HepG2 (cell line): ENCODE measurements at regions not wholly inside any gene's neighbourhood (a gene's known extent, or its start where the extent isn't known, plus 50 kb on each side); places are given as distances from the start of the nearest gene placed in this dataset.

Experiments used
- ATAC-seq: fragments of 200-7000 bp; cut with Tn5 transposase; 3 replicates; pipeline ENCODE4 v1.9.1; 2020; ENCODE audit warnings: mild to moderate bottlenecking, moderate library complexity
- BruUV-seq: library from RNA; stranded (reverse); fragments of 400-500 nt; replicated peaks from 2 replicates; lab custom pipeline; 2021; lab: Mats Ljungman, UMichigan
- CTCF ChIA-PET: fragments of 300-600 bp; formaldehyde crosslinking; extraction: SDS; loops from one replicate; lab custom pipeline; 2021; ENCODE audit warnings: low total read pairs, inconsistent platforms, low intra/inter-chr PET ratio; lab: Yijun Ruan, JAX
- POLR2A ChIA-PET: fragments of 350-600 bp; sonication (Branson Sonifier 250); formaldehyde crosslinking; loops from one replicate; lab custom pipeline; 2020; ENCODE audit warnings: antibody characterized with exemption, inconsistent platforms; lab: Yijun Ruan, JAX
- DNase-seq: peaks from one replicate; pipeline ENCODE4 v3.0.0-alpha.2; 2015; ENCODE audit warnings: low spot score
- FAIRE-seq: peaks from 3 replicates; lab custom pipeline; 2011; peaks lifted over from hg19 to GRCh38; lab: Jason Lieb, UNC
- H2AFZ ChIP-seq: one replicate; pipeline ENCODE4 v1.6.1; 2011; ENCODE audit warnings: low read length, inconsistent platforms
- H3K27ac ChIP-seq: fragments of 300-600 bp; 3 replicates; pipeline ENCODE4 v1.8.0; 2011; ENCODE audit warnings: mixed run types, mild to moderate bottlenecking, mixed read lengths, low read length, inconsistent platforms; ENCODE audit not compliant: insufficient read depth; ENCODE audit errors: extremely low read length
- H3K27me3 ChIP-seq, 2 experiments: fragments of 200-600 bp in 1 of 2; 2 replicates in 1 of 2; 3 replicates in 1 of 2; pipeline versions ENCODE4 v1.6.0 to v1.8.0; 2011; ENCODE audit warnings: low read length in 2 of 2, mild to moderate bottlenecking in 2 of 2, moderate library complexity in 2 of 2, inconsistent platforms in 1 of 2; ENCODE audit not compliant: insufficient read depth in 2 of 2, control insufficient read depth in 1 of 2
- H3K36me3 ChIP-seq, 2 experiments: fragments of 200-600 bp in 1 of 2; replicated peaks in 1 of 2; 2 replicates in 1 of 2; 3 replicates in 1 of 2; pipeline versions ENCODE4 v1.5.1 to v1.8.0; 2011; ENCODE audit warnings: low read length in 2 of 2, inconsistent platforms in 1 of 2; ENCODE audit not compliant: insufficient read depth in 2 of 2, control insufficient read depth in 1 of 2
- H3K4me1 ChIP-seq: 2 replicates; pipeline ENCODE4 v1.5.1; 2012; ENCODE audit warnings: low read length, inconsistent platforms; ENCODE audit not compliant: insufficient read depth
- H3K4me2 ChIP-seq: 2 replicates; pipeline ENCODE4 v1.6.0; 2011; ENCODE audit warnings: low read depth, low read length, inconsistent platforms
- H3K4me3 ChIP-seq, 3 experiments: fragments of 200-600 bp in 1 of 3; sonication (generic), shearing (Covaris generic) in 1 of 3; replicated peaks in 1 of 3; 2 replicates each; pipeline ENCODE4 v1.5.1; 2011 to 2016; ENCODE audit warnings: low read length in 3 of 3, inconsistent platforms in 2 of 3, low read depth in 2 of 3, mild to moderate bottlenecking in 2 of 3, control low read depth in 1 of 3, mixed read lengths in 1 of 3; ENCODE audit not compliant: insufficient read depth in 1 of 3
- H3K79me2 ChIP-seq: one replicate; pipeline ENCODE4 v1.6.1; 2011; ENCODE audit warnings: low read length, inconsistent platforms; ENCODE audit not compliant: insufficient read depth
- H3K9ac ChIP-seq: 2 replicates; pipeline ENCODE4 v1.6.0; 2011; ENCODE audit warnings: mild to moderate bottlenecking, low read depth, low read length, inconsistent platforms; ENCODE audit not compliant: insufficient read depth
- H3K9me3 ChIP-seq: 2 replicates; pipeline ENCODE4 v1.5.1; 2012; ENCODE audit warnings: mild to moderate bottlenecking, low read length
- H4K20me1 ChIP-seq: 2 replicates; pipeline ENCODE4 v1.6.0; 2011; ENCODE audit warnings: inconsistent platforms, mild to moderate bottlenecking, low read length, moderate library complexity; ENCODE audit not compliant: insufficient read depth
- KLF6 ChIP-seq: IDR thresholded peaks from 2 replicates; pipeline ENCODE4 v1.8.0; 2016; ENCODE audit warnings: missing biosample characterization, missing genetic modification reagents
- MED1 ChIP-seq: sonication (generic); formaldehyde crosslinking; IDR thresholded peaks from 2 replicates; pipeline ENCODE4 v1.4.0; 2020; ENCODE audit warnings: missing genetic modification reagents
- SAP130 ChIP-seq: IDR thresholded peaks from 2 replicates; pipeline ENCODE4 v1.6.1; 2016; ENCODE audit warnings: low read depth
- TCF12 ChIP-seq, 2 experiments: fragments of 450-650 bp in 1 of 2; sonication (generic) in 1 of 2; formaldehyde crosslinking in 1 of 2; IDR thresholded peaks; 2 replicates each; pipeline versions ENCODE4 v1.6.1 to v1.8.0; 2017 to 2022; ENCODE audit warnings: antibody characterized with exemption in 1 of 2, mild to moderate bottlenecking in 1 of 2, missing genetic modification reagents in 1 of 2, moderate library complexity in 1 of 2
- WGBS: methylation state at CpG from one replicate; pipeline ENCODE4 v1.1.6; 2017; ENCODE audit warnings: low lambda C conversion rate; 5-methylcytosine and 5-hydroxymethylcytosine counted together
- in situ Hi-C: cut with HindIII; loops from 2 replicates; pipeline ENCODE4 v1.10.0; 2017; ENCODE audit warnings: low pct_unique_long_range_greater_than_20kb; ENCODE audit not compliant: extremely low pct_ligation_motif_present
- intact Hi-C: fragments of 100-400 bp; cut with micrococcal nuclease; formaldehyde crosslinking; loops from one replicate; pipeline ENCODE4 v1.10.0; 2022; ENCODE audit not compliant: unreplicated experiment
- TF ChIP-seq, protein P1 (sequence below): IDR thresholded peaks from 2 replicates; pipeline ENCODE4 v1.4.0; 2020; ENCODE audit warnings: mild to moderate bottlenecking, missing genetic modification reagents
- TF ChIP-seq, protein P2 (sequence below): sonication (generic); formaldehyde crosslinking; conservative IDR thresholded peaks from 2 replicates; pipeline ENCODE4 v1.4.0; 2020; ENCODE audit warnings: mild to moderate bottlenecking, missing genetic modification reagents, moderate library complexity

DNA sequence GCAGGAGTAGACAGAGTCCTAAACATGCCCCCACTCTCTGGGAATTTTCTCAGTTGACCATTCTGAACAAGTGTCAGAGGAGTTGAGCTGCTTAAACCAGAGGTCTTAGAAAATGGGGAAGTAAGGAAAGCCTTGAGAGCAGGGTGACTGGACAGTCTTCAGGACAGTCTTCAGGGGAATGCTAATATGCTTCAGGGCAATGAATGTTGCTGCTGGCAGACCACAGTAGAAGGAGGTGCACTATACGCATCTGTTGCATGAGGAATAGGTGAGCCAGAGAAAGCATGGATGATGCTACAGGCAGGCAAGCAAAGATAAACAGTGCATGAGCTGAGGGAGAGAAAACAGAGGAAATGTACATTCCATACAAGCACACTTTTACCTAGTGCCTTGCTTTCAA, 196.6 kb upstream of the GPR12 start:
- FAIRE-seq: no peak
- intact Hi-C loops: no loop called here
- Histone ChIP-seq H3K9me3 (no peaks in the 10 kb centered on the region), H3K4me3 (no peak overlapping the region), H3K9ac (no peak overlapping the region; the same call in 1 of the 2 replicates), H3K79me2 (no peaks in the 10 kb centered on the region), H3K36me3 (no peaks in the 10 kb centered on the region), H2AFZ (no peak overlapping the region), H3K4me1 (peaks cover 87% of the 10 kb centered on the region), H3K27ac (no peak overlapping the region), H3K4me2 (peak overlapping the region; percentile 36; the same call in 1 of the 2 replicates), H4K20me1 (no peaks in the 10 kb centered on the region), H3K27me3 (no peaks in the 10 kb centered on the region)
- CTCF ChIA-PET: no interaction called here
- WGBS: 16% methylated on average over 1 of the region's 1 CpG
- no TSS peak for BruUV-seq
- POLR2A ChIA-PET: interaction anchor here (1.3 kb wide), 1 partner anchor 26 kb away, joined by 4 read pairs; no protein-coding TSS in a partner anchor
- no peak for DNase-seq
- peak; percentile 30; the same call in 1 of the 2 replicates for TF ChIP-seq SAP130 (CRISPR knock-in tag)
- no peak for TF ChIP-seq KLF6
- TF ChIP-seq, protein P1, sequence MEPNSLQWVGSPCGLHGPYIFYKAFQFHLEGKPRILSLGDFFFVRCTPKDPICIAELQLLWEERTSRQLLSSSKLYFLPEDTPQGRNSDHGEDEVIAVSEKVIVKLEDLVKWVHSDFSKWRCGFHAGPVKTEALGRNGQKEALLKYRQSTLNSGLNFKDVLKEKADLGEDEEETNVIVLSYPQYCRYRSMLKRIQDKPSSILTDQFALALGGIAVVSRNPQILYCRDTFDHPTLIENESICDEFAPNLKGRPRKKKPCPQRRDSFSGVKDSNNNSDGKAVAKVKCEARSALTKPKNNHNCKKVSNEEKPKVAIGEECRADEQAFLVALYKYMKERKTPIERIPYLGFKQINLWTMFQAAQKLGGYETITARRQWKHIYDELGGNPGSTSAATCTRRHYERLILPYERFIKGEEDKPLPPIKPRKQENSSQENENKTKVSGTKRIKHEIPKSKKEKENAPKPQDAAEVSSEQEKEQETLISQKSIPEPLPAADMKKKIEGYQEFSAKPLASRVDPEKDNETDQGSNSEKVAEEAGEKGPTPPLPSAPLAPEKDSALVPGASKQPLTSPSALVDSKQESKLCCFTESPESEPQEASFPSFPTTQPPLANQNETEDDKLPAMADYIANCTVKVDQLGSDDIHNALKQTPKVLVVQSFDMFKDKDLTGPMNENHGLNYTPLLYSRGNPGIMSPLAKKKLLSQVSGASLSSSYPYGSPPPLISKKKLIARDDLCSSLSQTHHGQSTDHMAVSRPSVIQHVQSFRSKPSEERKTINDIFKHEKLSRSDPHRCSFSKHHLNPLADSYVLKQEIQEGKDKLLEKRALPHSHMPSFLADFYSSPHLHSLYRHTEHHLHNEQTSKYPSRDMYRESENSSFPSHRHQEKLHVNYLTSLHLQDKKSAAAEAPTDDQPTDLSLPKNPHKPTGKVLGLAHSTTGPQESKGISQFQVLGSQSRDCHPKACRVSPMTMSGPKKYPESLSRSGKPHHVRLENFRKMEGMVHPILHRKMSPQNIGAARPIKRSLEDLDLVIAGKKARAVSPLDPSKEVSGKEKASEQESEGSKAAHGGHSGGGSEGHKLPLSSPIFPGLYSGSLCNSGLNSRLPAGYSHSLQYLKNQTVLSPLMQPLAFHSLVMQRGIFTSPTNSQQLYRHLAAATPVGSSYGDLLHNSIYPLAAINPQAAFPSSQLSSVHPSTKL (CRISPR knock-in tag): peak; percentile 37
- TF ChIP-seq, protein P2, sequence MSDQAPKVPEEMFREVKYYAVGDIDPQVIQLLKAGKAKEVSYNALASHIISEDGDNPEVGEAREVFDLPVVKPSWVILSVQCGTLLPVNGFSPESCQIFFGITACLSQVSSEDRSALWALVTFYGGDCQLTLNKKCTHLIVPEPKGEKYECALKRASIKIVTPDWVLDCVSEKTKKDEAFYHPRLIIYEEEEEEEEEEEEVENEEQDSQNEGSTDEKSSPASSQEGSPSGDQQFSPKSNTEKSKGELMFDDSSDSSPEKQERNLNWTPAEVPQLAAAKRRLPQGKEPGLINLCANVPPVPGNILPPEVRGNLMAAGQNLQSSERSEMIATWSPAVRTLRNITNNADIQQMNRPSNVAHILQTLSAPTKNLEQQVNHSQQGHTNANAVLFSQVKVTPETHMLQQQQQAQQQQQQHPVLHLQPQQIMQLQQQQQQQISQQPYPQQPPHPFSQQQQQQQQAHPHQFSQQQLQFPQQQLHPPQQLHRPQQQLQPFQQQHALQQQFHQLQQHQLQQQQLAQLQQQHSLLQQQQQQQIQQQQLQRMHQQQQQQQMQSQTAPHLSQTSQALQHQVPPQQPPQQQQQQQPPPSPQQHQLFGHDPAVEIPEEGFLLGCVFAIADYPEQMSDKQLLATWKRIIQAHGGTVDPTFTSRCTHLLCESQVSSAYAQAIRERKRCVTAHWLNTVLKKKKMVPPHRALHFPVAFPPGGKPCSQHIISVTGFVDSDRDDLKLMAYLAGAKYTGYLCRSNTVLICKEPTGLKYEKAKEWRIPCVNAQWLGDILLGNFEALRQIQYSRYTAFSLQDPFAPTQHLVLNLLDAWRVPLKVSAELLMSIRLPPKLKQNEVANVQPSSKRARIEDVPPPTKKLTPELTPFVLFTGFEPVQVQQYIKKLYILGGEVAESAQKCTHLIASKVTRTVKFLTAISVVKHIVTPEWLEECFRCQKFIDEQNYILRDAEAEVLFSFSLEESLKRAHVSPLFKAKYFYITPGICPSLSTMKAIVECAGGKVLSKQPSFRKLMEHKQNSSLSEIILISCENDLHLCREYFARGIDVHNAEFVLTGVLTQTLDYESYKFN (CRISPR knock-in tag): peak; percentile 43
- TF ChIP-seq TCF12 (IDR thresholded peaks at IDR 0.05): no peak
- no peak for TF ChIP-seq TCF12 (CRISPR knock-in tag; IDR thresholded peaks at IDR 0.05)
- peak; percentile 41 for TF ChIP-seq MED1 (CRISPR knock-in tag)
- peak; percentile 35 for ATAC-seq
- in situ Hi-C loops: loop anchor here (25.0 kb wide), 1 partner anchor 1005 kb away; the partner anchor contains the start of gene CDX2
